HG02970 (cell line): ENCODE measurements at regions not wholly inside any gene's neighbourhood (a gene's known extent, or its start where the extent isn't known, plus 50 kb on each side); places are given as distances from the start of the nearest gene placed in this dataset.

Source experiments
- ATAC-seq: cut with Tn5 transposase; IDR thresholded peaks from one replicate; pipeline ENCODE4 v1.9.1; 2021; ENCODE audit warnings: mild to moderate bottlenecking, moderate library complexity, moderate number of reproducible peaks; ENCODE audit not compliant: unreplicated experiment, low FRiP score

- ATAC-seq = no peak
Measured at GRCh38 chr1:78348496-78349284, 142.1 kb upstream of the PTGFR start.

GRCh38 chr1:78351551-78352216 is 139.1 kb upstream of the PTGFR start:
- no peak for ATAC-seq

- ATAC-seq = no peak
Measured at GRCh38 chr1:78355656-78356055, 135.1 kb upstream of the PTGFR start.

- no peak for ATAC-seq
Measured at GRCh38 chr1:78358165-78358564, 132.6 kb upstream of the PTGFR start.

GRCh38 chr1:78359666-78360065 is 131.1 kb upstream of the PTGFR start:
- no peak for ATAC-seq

- ATAC-seq = no peak
Measured at GRCh38 chr1:78360584-78360983, 130.2 kb upstream of the PTGFR start.

- no peak for ATAC-seq
Measured at GRCh38 chr1:78367700-78368099, 123.1 kb upstream of the PTGFR start.

GRCh38 chr1:78369546-78369945 is 121.2 kb upstream of the PTGFR start:
- ATAC-seq = no peak

GRCh38 chr1:78370356-78370755 is 120.4 kb upstream of the PTGFR start:
- ATAC-seq = peak; percentile 43

GRCh38 chr1:78370779-78371482 is 119.8 kb upstream of the PTGFR start:
- ATAC-seq = peak; percentile 48

- ATAC-seq = no peak
Measured at GRCh38 chr1:78373676-78374075, 117.1 kb upstream of the PTGFR start.

GRCh38 chr1:78375996-78376395 is 114.8 kb upstream of the PTGFR start:
- ATAC-seq = no peak

GRCh38 chr1:78377356-78377928 is 113.3 kb upstream of the PTGFR start:
- peak; percentile 84 for ATAC-seq

GRCh38 chr1:78383923-78384322 is 106.9 kb upstream of the PTGFR start:
- ATAC-seq = no peak

GRCh38 chr1:78385744-78386462 is 104.9 kb upstream of the PTGFR start:
- ATAC-seq = peak; percentile 83

- no peak for ATAC-seq
Measured at GRCh38 chr1:78387201-78387600, 103.6 kb upstream of the PTGFR start.

- no peak for ATAC-seq
Measured at GRCh38 chr1:78387871-78388270, 102.9 kb upstream of the PTGFR start.

- ATAC-seq = no peak
Measured at GRCh38 chr1:78388275-78388674, 102.5 kb upstream of the PTGFR start.

GRCh38 chr1:78401148-78401547 is 89.6 kb upstream of the PTGFR start:
- no peak for ATAC-seq

GRCh38 chr1:78408192-78408591 is 82.6 kb upstream of the PTGFR start:
- no peak for ATAC-seq
